GM23338 (cell line): ENCODE measurements at regions not wholly inside any gene's neighbourhood (a gene's known extent, or its start where the extent isn't known, plus 50 kb on each side); places are given as distances from the start of the nearest gene placed in this dataset.
A peak's percentile ranks its signal among the peaks of the same experiment; 100 is the strongest.

Source experiments
- ATAC-seq: fragments of 200-7000 bp; cut with Tn5 transposase; 3 replicates; pipeline ENCODE4 v1.9.1; 2020
- DNase-seq: peaks from one replicate; pipeline ENCODE4 v3.0.0-alpha.2; 2015; ENCODE audit warnings: low spot score
- H2AFZ ChIP-seq: fragments of 200-600 bp; sonication (generic); 2 replicates; pipeline ENCODE4 v1.8.0; 2016; ENCODE audit warnings: antibody characterized with exemption, mild to moderate bottlenecking, moderate library complexity
- H3F3A ChIP-seq: fragments of 200-600 bp; sonication (generic); replicated peaks from 2 replicates; pipeline ENCODE4 v1.8.0; 2017; ENCODE audit warnings: antibody characterized with exemption, mixed run types, low read depth
- H3K27ac ChIP-seq: fragments of 200-600 bp; sonication (generic); 2 replicates; pipeline ENCODE4 v1.6.1; 2016; ENCODE audit warnings: low read depth
- H3K27me3 ChIP-seq: fragments of 200-600 bp; sonication (generic); 2 replicates; pipeline ENCODE4 v1.8.0; 2016; ENCODE audit warnings: mild to moderate bottlenecking, mixed run types, moderate library complexity; ENCODE audit not compliant: insufficient read depth
- H3K36me3 ChIP-seq: fragments of 200-600 bp; sonication (generic); 2 replicates; pipeline ENCODE4 v1.8.0; 2016; ENCODE audit warnings: mild to moderate bottlenecking; ENCODE audit not compliant: insufficient read depth
- H3K4me1 ChIP-seq: fragments of 200-600 bp; sonication (generic); 2 replicates; pipeline ENCODE4 v1.8.0; 2016; ENCODE audit warnings: mild to moderate bottlenecking, moderate library complexity; ENCODE audit not compliant: insufficient read depth
- H3K4me2 ChIP-seq: fragments of 200-600 bp; sonication (generic); 2 replicates; pipeline ENCODE4 v1.7.1; 2017; ENCODE audit warnings: mixed run types
- H3K4me3 ChIP-seq: fragments of 200-600 bp; sonication (generic); 2 replicates; pipeline ENCODE4 v1.6.1; 2016; ENCODE audit warnings: mixed run types
- H3K79me2 ChIP-seq: fragments of 200-600 bp; sonication (generic); replicated peaks from 2 replicates; pipeline ENCODE4 v1.8.0; 2017; ENCODE audit warnings: mild to moderate bottlenecking; ENCODE audit not compliant: insufficient read depth
- H3K9me2 ChIP-seq: fragments of 200-600 bp; sonication (generic); 2 replicates; pipeline ENCODE4 v1.8.0; 2017; ENCODE audit not compliant: insufficient read depth
- H4K20me1 ChIP-seq: fragments of 200-600 bp; sonication (generic); replicated peaks from 2 replicates; pipeline ENCODE4 v1.8.0; 2017; ENCODE audit warnings: mild to moderate bottlenecking; ENCODE audit not compliant: insufficient read depth
- H3K27ac Mint-ChIP-seq: 2 replicates; pipeline ENCODE4 v1.8.0; 2020; ENCODE audit warnings: inconsistent platforms, mild to moderate bottlenecking, moderate library complexity, mixed read lengths
- H3K27me3 Mint-ChIP-seq: 3 replicates; pipeline ENCODE4 v1.8.0; 2022; ENCODE audit warnings: low read depth, mild to moderate bottlenecking, moderate library complexity, mixed read lengths, inconsistent platforms; ENCODE audit not compliant: insufficient read depth, poor library complexity
- H3K36me3 Mint-ChIP-seq: 3 replicates; pipeline ENCODE4 v1.8.0; 2021; ENCODE audit warnings: low read depth, mild to moderate bottlenecking, inconsistent platforms, moderate library complexity, mixed read lengths
- H3K4me1 Mint-ChIP-seq: 3 replicates; pipeline ENCODE4 v1.8.0; 2020; ENCODE audit warnings: mild to moderate bottlenecking, inconsistent platforms, mixed read lengths
- H3K4me3 Mint-ChIP-seq: 3 replicates; pipeline ENCODE4 v1.8.0; 2021; ENCODE audit warnings: moderate library complexity, mild to moderate bottlenecking, inconsistent platforms, mixed read lengths
- H3K9me3 Mint-ChIP-seq: 3 replicates; pipeline ENCODE4 v1.8.0; 2020; ENCODE audit warnings: moderate library complexity, mild to moderate bottlenecking, inconsistent platforms, mixed read lengths
- CREB1 ChIP-seq: fragments of 250-450 bp; sonication (Bioruptor Pico); IDR thresholded peaks from 2 replicates; pipeline ENCODE4 v1.5.0; 2020; ENCODE audit warnings: low read depth, mild to moderate bottlenecking, moderate library complexity
- ETS1 ChIP-seq: IDR thresholded peaks from 2 replicates; pipeline ENCODE4 v1.6.1; 2016; ENCODE audit warnings: antibody characterized with exemption
- EZH2 ChIP-seq: fragments of 200-600 bp; sonication (generic); IDR thresholded peaks from one replicate; pipeline ENCODE4 v1.8.0; 2017; ENCODE audit warnings: antibody characterized with exemption, mild to moderate bottlenecking, low read depth; ENCODE audit not compliant: unreplicated experiment
- JUNB ChIP-seq: IDR thresholded peaks from one replicate; pipeline ENCODE4 v1.6.1; 2016; ENCODE audit warnings: antibody characterized with exemption; ENCODE audit not compliant: unreplicated experiment
- NANOG ChIP-seq: IDR thresholded peaks from 2 replicates; pipeline ENCODE4 v1.6.1; 2016; ENCODE audit warnings: antibody characterized with exemption, borderline replicate concordance
- REST ChIP-seq: IDR thresholded peaks from one replicate; pipeline ENCODE4 v1.6.1; 2018; ENCODE audit warnings: antibody characterized with exemption; ENCODE audit not compliant: unreplicated experiment
- ZNF114 ChIP-seq: fragments of 250-450 bp; sonication (Bioruptor Pico); IDR thresholded peaks from 2 replicates; pipeline ENCODE4 v1.5.0; 2020; ENCODE audit warnings: mild to moderate bottlenecking, moderate library complexity
- ZNF331 ChIP-seq: fragments of 250-450 bp; sonication (Bioruptor Pico); IDR thresholded peaks from 2 replicates; pipeline ENCODE4 v1.5.0; 2020; ENCODE audit warnings: low read depth, mild to moderate bottlenecking, moderate library complexity
- ZNF462 ChIP-seq: fragments of 250-450 bp; sonication (Bioruptor Pico); IDR thresholded peaks from 2 replicates; pipeline ENCODE4 v1.5.0; 2020; ENCODE audit warnings: mild to moderate bottlenecking, moderate library complexity

- Mint-ChIP-seq H3K36me3 (no peaks in the 10 kb centered on the region), H3K4me1 (no peaks in the 10 kb centered on the region; the same call in 2 of the 3 replicates), H3K9me3 (no peaks in the 10 kb centered on the region), H3K27me3 (peaks cover 2% of the 10 kb centered on the region), H3K27ac (no peak overlapping the region), H3K4me3 (no peak overlapping the region)
- no peak for TF ChIP-seq JUNB
- no peak for TF ChIP-seq ETS1
- TF ChIP-seq CREB1, result no peak
- Histone ChIP-seq H3K4me1 (no peaks in the 10 kb centered on the region), H3K27ac (no peak overlapping the region), H3K9me2 (no peaks in the 10 kb centered on the region), H2AFZ (peak overlapping the region; percentile 92; the same call in 1 of the 2 replicates), H3K27me3 (no peaks in the 10 kb centered on the region), H4K20me1 (no peaks in the 10 kb centered on the region), H3K4me3 (no peak overlapping the region), H3K36me3 (no peaks in the 10 kb centered on the region), H3K4me2 (no peak overlapping the region), H3F3A (no peaks in the 10 kb centered on the region), H3K79me2 (no peaks in the 10 kb centered on the region)
- ATAC-seq, result no peak
- no peak for DNase-seq
Observed at GRCh38 chr4:66565801-66566200, 895.5 kb upstream of the EPHA5 start.

GRCh38 chr4:66564901-66565651 is 894.8 kb upstream of the EPHA5 start:
- H3K9me2 ChIP-seq, result no peaks in the 10 kb centered on the region
- Mint-ChIP-seq H3K27me3 (peaks cover 2% of the 10 kb centered on the region), H3K27ac (no peak overlapping the region), H3K9me3 (0 out of 3 replicates have a peak, but pooled peaks cover 3% of the 10 kb centered on the region), H3K36me3 (no peaks in the 10 kb centered on the region), H3K4me3 (no peak overlapping the region), H3K4me1 (no peaks in the 10 kb centered on the region; the same call in 2 of the 3 replicates)
- H3F3A ChIP-seq, result no peaks in the 10 kb centered on the region
- no peaks in the 10 kb centered on the region for H3K27me3 ChIP-seq
- H3K79me2 ChIP-seq, result no peaks in the 10 kb centered on the region
- no peak overlapping the region for H3K27ac ChIP-seq
- no peaks in the 10 kb centered on the region for H3K4me1 ChIP-seq
- peak overlapping the region; percentile 92 for H2AFZ ChIP-seq
- DNase-seq (no peak), ATAC-seq (no peak)
- no peaks in the 10 kb centered on the region for H4K20me1 ChIP-seq
- H3K4me2 ChIP-seq, result no peak overlapping the region
- H3K4me3 ChIP-seq, result no peak overlapping the region
- H3K36me3 ChIP-seq, result no peaks in the 10 kb centered on the region
- no peak for TF ChIP-seq ZNF114 (CRISPR knock-in tag)
- no peak for TF ChIP-seq NANOG
- no peak for TF ChIP-seq REST
- no peak for TF ChIP-seq EZH2
- TF ChIP-seq ZNF331, result no peak
- no peak for TF ChIP-seq ETS1
- TF ChIP-seq ZNF462 (CRISPR knock-in tag), result no peak
